ENCODE measurements at regions not wholly inside any gene's neighbourhood (a gene's known extent, or its start where the extent isn't known, plus 50 kb on each side); places are given as distances from the start of the nearest gene placed in this dataset.
"Not testable (repeated sequence)": the region's sequence is repeated elsewhere in the genome, so short reads cannot be mapped to it uniquely, and the experiment has no call there.

- DNase-seq (ENCODE audit: low read depth), result no peak
These were observed 1276.3 kb downstream of the SLITRK1 start for GRCh38 chr13:82606008-82606407.

GRCh38 chr13:82597747-82598146, 1284.5 kb downstream of the SLITRK1 start:
- no peak for DNase-seq (ENCODE audit: low read depth)

- no peak for DNase-seq (ENCODE audit: low read depth)
These were observed 1289.0 kb downstream of the SLITRK1 start for GRCh38 chr13:82593239-82593638.

- no peak for DNase-seq (ENCODE audit: low read depth)
These were observed 1310.6 kb downstream of the SLITRK1 start for GRCh38 chr13:82571653-82572052.

GRCh38 chr13:82569581-82569980, 1312.7 kb downstream of the SLITRK1 start:
- DNase-seq (ENCODE audit: low read depth), result no peak

GRCh38 chr13:82566864-82567263, 1315.4 kb downstream of the SLITRK1 start:
- DNase-seq (ENCODE audit: low read depth), result no peak

- DNase-seq (ENCODE audit: low read depth), result no peak
These were observed 1317.1 kb downstream of the SLITRK1 start for GRCh38 chr13:82565201-82565600.

- DNase-seq (ENCODE audit: low read depth), result no peak
These were observed 1321.4 kb downstream of the SLITRK1 start for GRCh38 chr13:82560889-82561288.

- DNase-seq (ENCODE audit: low read depth), result no peak
These were observed 1359.4 kb downstream of the SLITRK1 start for GRCh38 chr13:82522872-82523271.

- DNase-seq (ENCODE audit: low read depth), result no peak
These were observed 1375.4 kb downstream of the SLITRK1 start for GRCh38 chr13:82506805-82507414.

GRCh38 chr13:82501834-82502233, 1380.4 kb downstream of the SLITRK1 start:
- DNase-seq (ENCODE audit: low read depth), result no peak

GRCh38 chr13:82480415-82480814, 1401.9 kb downstream of the SLITRK1 start:
- no peak for DNase-seq (ENCODE audit: low read depth)

- no peak for DNase-seq (ENCODE audit: low read depth)
These were observed 1404.8 kb downstream of the SLITRK1 start for GRCh38 chr13:82477436-82477835.

GRCh38 chr13:82467626-82468025, 1414.6 kb downstream of the SLITRK1 start:
- no peak for DNase-seq (ENCODE audit: low read depth)

GRCh38 chr13:82459575-82459974, 1422.7 kb downstream of the SLITRK1 start:
- DNase-seq (ENCODE audit: low read depth), result not testable (repeated sequence)

GRCh38 chr13:82458169-82458568, 1424.1 kb downstream of the SLITRK1 start:
- DNase-seq (ENCODE audit: low read depth), result no peak

- DNase-seq (ENCODE audit: low read depth), result not testable (repeated sequence)
These were observed 1424.7 kb downstream of the SLITRK1 start for GRCh38 chr13:82457548-82457947.

- DNase-seq (ENCODE audit: low read depth), result no peak
These were observed 1434.7 kb downstream of the SLITRK1 start for GRCh38 chr13:82447416-82448077.

- no peak for DNase-seq (ENCODE audit: low read depth)
These were observed 1442.9 kb downstream of the SLITRK1 start for GRCh38 chr13:82439159-82439904.

GRCh38 chr13:82438320-82438719, 1444.0 kb downstream of the SLITRK1 start:
- DNase-seq (ENCODE audit: low read depth), result no peak

GRCh38 chr13:82436099-82436585, 1446.1 kb downstream of the SLITRK1 start:
- DNase-seq (ENCODE audit: low read depth), result no peak

GRCh38 chr13:82432949-82433348, 1449.3 kb downstream of the SLITRK1 start:
- DNase-seq (ENCODE audit: low read depth), result no peak

GRCh38 chr13:82412749-82413148, 1469.5 kb downstream of the SLITRK1 start:
- no peak for DNase-seq (ENCODE audit: low read depth)

All from forelimb muscle (tissue), 1 donor.